H54 (cell line): ENCODE measurements at regions not wholly inside any gene's neighbourhood (a gene's known extent, or its start where the extent isn't known, plus 50 kb on each side); places are given as distances from the start of the nearest gene placed in this dataset.

Experiments used
- DNase-seq: peaks from one replicate; pipeline ENCODE4 v3.0.0; 2011; ENCODE audit warnings: low spot score, mixed read lengths; ENCODE audit not compliant: insufficient read length
- FAIRE-seq: peaks from 3 replicates; lab custom pipeline; 2011; peaks lifted over from hg19 to GRCh38; lab: Jason Lieb, UNC
- POLR2A ChIP-seq: IDR thresholded peaks from 2 replicates; pipeline ENCODE4 v1.6.1; 2011; ENCODE audit warnings: low read depth, mild to moderate bottlenecking, low read length

DNA sequence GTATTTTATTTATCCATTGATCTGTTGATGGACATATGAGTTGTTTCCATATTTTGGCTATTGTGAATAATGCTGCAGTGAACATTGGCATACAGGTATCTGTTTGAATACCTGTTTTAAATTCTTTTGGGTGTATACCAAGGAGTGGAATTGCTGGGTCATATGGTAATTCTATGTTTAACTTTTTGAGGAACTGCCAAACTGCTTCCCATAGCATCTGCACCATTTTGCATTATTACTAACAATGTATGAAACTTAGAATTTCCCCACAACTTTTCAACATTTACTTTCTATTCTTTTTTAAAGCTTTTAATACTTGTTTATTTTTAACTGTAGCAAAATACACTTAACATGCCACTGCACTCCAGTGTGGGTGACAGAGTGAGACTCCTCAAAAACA is 57.0 kb upstream of the MSN start:
- FAIRE-seq (no peak), DNase-seq (no peak)
- no peak for TF ChIP-seq POLR2A

DNA sequence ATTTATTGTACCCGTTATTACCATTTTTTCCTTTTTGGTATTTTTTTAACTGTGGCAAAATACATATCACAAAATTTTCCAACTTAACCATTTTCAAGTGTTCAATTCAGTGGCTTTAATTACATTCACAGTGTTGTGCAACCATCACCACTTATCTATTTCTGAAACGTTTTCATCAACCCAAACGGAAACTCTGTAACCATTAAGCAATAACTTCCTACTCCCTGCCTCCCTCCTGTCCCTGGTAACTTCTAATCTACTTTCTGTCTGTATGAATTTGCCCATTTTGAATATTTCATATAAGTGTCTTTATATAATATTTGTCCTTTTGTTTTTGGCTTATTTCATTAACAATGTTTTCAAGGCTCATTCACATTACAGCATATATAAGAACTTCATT is 57.4 kb upstream of the MSN start:
- DNase-seq = no peak
- no peak for FAIRE-seq
- TF ChIP-seq POLR2A = no peak

DNA sequence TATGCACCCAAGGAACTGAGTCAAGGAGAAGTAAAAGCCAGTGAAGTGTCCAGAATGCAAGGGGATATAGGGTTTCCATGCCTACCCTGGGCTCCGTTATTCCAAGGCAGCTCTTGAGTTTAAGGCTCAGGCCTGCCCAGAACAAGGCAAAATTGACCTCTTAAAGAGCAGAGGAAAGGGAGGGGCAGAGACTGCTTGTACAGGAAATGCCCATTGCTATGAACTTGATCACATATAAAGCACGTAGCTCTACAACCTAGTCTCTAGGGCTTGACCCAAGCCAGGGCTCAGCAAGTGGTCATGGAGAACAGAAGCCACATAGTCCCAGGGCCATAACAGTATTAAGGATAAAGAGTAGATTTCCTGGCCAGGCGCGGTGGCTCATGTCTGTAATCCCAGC is 58.2 kb upstream of the MSN start:
- DNase-seq (no peak), FAIRE-seq (no peak)
- TF ChIP-seq POLR2A = no peak

DNA sequence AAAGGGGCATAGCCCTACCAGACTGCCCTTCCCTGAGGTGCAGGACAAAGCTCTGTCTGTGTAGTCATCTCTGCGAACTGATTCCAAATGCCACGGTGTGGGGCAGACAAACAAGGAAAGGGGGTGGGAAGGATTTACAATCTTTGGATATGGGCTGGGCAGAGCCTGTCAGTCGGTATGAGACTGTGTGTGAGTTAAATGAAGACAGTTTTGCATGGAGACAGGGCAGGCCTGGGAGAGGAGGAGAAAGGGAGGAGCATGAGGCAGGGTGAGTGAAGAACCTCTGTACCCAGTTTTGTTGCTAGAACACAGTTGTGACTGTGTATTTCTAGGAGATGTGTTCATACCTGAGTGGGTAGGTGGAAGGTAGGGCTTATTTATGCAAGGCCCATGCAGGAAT is 59.4 kb upstream of the MSN start:
- no peak for TF ChIP-seq POLR2A
- DNase-seq = no peak
- FAIRE-seq = no peak

DNA sequence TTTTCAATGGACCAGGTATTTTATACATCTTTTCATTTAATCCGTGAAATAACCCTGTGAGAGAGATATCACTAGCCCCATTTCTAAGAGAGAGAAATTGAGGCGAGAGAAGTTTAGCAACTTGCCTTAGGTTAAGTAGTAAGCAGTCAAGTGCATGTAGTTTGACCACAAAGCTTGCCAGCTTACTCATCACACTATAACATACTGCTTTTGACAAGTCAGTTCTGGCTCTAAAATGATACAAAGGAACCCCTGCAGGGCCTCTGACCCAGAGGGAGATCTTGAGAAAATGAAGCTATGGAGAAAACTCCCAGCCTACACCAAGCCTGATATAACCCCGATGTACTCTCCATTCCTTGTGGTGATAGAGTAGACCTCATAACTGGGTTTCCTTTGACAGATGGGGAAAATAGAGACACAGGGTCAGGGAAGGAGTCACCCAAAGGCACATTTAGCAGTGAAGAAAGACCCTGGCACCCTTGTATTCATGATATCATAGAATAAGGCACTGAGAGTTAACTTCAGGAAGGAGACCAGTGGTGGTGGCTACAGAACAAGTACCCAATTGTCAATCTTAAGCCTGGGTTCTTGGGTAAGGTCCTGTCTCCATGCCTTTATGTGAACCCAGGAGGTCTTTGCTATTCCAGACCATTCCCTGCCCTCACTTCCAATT is 60.2 kb upstream of the MSN start:
- DNase-seq = no peak

DNA sequence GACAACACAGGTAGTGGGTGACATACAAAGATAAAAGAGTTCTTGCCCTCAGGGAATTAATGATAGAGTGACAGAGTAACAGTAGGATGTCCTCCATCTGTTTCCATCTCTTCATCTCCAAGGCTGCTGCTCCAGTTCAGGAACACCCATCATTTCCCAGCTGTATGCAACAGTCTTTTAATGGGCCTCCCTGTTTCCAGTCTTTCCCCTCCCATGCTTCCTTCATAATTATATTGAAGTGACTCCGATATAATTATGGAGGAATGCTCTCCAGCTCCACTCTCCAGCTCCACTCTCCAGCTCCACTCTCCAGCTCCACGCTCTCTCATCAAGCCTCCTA is 65.3 kb upstream of the MSN start:
- no peak for FAIRE-seq

More for the DNA sequence above, 60.2 kb upstream of the MSN start:
- no peak for TF ChIP-seq POLR2A
- FAIRE-seq = peak; percentile 81

DNA sequence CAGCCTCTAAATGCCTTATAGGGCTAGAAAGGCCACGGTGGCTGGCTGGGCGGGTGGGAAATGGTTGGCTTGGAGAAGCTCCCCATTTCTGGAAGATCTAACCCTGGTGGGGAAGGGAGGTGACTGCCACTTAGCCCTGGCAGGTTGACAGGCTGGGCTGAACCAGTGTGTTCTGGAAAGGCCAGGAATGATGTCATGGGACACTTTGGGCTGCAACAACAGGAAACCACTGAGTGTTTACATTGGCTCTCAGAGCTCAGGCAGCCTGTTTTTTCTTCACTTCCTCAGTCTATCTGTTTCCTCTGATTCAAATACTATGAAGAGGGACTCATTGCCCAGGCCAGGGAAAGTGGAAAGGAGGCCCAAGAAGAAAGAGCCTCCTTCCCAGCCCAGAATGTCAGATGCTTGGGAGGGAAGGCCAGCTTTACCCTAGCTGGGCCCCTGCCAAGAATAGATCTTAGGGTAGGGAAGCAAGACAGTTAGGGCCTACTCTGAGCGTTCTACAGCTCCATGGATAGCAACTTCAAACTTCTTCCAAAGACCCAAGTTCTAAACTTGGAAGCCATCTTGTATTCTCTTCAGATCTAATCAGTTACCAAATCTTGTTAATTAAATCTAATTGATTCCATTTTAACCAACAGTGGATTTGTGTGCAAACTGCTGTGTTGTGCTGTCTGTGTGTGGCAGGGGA is 65.8 kb upstream of the MSN start:
- peak; percentile 80 for FAIRE-seq
- TF ChIP-seq POLR2A = no peak
- no peak for DNase-seq

More for the DNA sequence above, 65.3 kb upstream of the MSN start:
- DNase-seq = no peak
- TF ChIP-seq POLR2A = no peak

DNA sequence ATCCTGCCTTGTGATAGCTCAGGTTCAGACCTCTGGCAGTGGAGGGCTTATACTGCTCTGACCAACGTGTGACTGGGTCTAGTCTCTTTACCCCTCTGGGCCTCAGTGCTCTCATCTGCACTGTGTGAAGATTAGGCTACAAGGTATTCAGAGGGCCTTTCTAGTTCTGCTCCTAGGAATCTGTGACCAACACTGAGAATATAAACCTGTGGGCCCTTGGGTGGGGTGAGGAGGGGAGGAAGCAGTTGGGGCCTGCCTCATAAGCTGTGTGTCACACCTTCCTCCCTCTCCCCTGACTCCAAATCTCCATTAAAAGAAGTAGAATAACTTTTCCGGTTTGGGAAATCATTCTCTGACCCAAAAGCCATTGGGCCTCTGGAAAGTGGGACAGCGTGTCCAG is 66.3 kb upstream of the MSN start:
- no peak for FAIRE-seq
- TF ChIP-seq POLR2A = no peak
- no peak for DNase-seq

DNA sequence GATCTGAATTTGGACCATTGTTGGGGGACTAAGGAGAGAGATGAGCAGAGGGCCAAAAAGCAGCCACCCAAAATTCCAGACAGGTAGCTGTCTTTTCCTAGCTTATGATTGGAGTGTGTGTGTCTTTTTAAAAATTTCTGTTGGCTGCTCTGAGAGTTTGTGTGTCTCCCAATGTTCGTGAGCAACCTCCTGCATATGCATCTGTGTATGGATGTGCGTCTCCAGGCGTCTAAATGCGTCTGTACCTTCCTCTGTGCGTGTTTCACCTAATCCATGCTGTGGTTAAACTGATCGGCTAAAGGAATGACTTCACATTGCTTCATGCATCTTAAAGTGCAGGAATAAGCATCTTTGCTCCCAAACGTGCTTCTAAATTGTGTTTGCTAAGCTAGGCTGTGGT is 65.5 kb upstream of the LAS1L start:
- TF ChIP-seq POLR2A = no peak
- FAIRE-seq (no peak), DNase-seq (no peak)

DNA sequence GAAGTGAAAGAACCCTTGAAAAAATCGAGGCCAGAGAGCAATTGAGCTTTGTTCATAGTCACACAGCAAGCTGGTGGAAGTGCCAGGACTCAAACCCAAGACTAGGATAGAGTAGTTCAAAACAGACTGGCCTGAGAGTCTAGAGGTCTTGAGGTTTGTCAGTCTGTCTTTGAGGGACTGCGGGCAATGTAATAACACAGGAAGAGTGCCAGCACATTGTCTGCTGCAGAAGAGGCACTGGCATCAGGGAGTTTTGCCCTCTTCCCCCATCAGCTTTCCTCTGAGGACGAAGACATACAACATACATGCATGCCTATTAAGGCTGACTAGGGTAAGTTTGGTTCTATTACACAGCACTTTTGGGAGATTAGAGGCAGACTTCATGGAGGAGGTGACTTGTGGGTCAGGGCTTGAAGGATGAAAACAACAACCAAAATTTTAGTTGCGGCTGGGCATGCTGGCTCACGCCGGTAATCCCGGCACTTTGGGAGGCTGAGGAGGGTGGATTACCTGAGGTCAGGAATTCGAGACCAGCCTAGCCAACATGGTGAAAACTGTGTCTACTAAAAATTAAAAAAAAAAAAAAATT is 64.1 kb upstream of the LAS1L start:
- DNase-seq = no peak
- no peak for FAIRE-seq
- TF ChIP-seq POLR2A = no peak

DNA sequence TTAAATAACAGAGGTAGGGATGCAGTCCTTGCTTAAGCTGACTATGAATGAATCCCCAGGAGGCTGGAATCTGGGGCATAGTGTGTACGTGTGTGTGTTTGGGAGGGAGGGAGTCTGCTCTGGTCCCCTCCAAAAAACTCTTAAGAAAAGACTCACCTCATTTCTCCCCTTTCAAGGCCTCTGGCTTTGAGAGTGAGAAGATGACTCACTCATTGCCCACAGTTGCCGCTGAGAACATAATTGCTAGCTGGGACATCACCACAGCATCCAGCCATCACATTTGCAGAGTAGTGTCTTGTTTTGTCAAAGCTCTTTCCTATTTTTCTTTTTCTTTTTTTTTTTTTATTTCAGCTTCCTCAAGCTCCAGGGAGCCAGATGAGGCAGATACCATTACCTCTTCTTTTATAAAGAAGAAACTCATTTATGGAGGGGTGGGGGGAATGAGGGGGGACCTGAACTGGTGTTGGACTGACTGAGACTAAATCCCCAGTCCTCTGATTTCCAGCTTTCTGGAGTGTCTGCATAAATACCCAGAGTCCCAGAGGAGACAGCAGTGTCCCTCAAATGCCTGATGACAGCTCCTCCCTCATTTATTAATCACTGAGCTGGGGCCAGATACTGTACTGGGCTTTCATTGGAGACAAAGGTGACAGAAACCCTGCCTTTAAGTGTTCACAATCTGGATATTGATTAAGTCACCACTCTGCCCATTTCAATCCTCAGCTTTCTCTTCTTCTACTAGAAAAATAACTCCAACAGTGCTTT is 61.9 kb upstream of the LAS1L start:
- TF ChIP-seq POLR2A = no peak
- peak; percentile 20 for FAIRE-seq
- no peak for DNase-seq

DNA sequence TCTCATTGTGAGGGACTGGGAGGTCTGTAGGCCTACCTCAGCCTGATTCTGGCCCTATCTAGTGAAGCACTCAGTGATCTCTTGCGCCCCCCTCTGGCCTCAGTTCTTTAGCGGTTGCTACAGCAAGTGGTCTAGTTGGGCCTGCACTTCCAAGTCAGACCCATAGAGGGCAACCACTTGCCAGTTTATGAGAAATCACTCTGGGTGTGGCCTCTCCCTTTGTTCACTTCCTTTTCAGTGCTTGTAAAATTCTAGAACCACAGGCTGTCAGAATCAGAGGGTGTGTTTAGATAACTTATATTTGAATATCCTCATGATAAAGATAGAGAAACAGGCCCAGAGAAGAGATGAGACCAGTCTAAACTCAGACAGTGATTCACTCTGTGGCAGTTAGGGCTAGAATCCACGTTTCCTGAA is 60.9 kb upstream of the LAS1L start:
- FAIRE-seq = peak; percentile 85
- DNase-seq = peak; percentile 45
- TF ChIP-seq POLR2A = no peak

DNA sequence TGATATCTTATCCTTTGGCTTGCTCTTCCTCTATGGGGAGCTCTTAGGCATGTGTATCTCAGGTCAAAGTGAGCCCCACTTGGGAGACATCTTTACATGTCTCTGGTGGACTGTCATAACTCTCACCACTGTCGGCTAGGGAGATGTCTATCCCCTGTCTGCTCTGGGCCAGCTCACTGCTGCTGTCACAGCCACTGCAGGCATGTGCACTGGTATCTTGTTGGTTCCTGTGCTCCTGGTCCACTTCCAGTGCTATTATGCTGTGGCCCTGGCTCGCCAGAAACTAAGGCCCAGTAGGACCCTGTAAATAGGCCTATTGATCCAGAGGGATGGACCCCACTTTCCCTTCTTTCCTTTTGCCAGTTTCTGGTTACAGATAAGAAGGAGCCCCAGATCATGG is 56.6 kb upstream of the LAS1L start:
- FAIRE-seq (no peak), DNase-seq (no peak)
- TF ChIP-seq POLR2A = no peak

DNA sequence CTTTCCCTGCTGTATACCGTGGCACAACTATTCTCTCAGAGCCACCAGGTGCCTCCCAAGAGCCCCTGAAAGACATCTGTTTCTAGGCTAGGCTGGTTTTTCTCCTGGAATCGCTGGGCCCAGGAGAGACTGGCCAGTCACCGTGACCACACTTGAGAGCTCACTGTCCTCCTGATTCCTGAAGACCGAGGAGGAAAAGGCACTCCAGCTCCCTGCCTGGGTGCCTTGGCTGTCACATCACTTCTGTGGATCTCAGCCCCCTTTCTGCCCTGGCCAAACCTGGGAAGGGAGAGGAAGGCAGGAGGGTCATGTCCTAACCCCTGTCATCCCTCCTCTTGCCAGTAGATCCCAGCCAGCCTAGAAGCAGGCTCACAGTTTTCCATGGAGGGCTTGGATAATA is 54.7 kb upstream of the LAS1L start:
- no peak for TF ChIP-seq POLR2A

More for the DNA sequence above, 54.7 kb upstream of the LAS1L start:
- FAIRE-seq (no peak), DNase-seq (no peak)
